LoVo (cell line): ENCODE measurements at regions not wholly inside any gene's neighbourhood (a gene's known extent, or its start where the extent isn't known, plus 50 kb on each side); places are given as distances from the start of the nearest gene placed in this dataset.

Source experiments
- DNase-seq: peaks from one replicate; pipeline ENCODE4 v3.0.0-alpha.2; 2016; ENCODE audit warnings: low spot score

DNA sequence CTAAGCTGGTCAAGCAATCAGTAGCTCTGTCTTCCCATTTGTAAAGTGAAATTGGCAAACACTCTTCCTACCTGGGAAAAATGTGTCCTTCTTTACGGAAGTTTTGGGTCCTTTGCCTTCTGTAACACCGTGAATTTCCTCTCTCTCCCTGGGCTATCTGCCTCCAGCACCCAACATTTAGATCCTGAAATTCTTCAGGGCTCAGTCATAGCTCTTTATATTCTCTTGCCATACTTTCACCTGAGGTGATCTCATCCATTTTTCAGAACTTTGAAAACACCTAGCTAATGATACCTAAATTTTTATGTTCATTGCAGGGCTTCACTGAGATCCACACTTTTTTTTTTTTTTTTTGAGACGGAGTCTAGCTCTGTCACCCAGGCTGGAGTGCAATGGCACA, 1042.2 kb downstream of the DIAPH3 start:
- no peak for DNase-seq

DNA sequence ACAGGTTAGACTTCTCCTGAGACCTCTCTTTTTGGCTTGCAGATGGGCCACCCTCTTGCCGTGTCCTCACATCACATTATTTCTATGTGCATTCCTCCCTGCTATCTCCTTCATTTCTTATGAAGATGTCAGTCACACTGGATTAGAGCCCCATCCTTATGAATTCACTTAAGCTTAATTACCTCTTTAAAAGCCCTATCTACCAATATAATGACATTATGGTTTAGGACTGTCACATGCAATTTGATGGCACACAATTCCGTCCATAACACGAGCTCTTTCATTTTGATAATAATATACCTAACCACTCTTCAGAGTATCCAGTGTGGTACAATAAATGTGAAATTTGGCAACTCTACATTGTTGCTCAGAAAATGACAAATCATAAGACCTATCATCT, 1037.3 kb downstream of the DIAPH3 start:
- no peak for DNase-seq

DNA sequence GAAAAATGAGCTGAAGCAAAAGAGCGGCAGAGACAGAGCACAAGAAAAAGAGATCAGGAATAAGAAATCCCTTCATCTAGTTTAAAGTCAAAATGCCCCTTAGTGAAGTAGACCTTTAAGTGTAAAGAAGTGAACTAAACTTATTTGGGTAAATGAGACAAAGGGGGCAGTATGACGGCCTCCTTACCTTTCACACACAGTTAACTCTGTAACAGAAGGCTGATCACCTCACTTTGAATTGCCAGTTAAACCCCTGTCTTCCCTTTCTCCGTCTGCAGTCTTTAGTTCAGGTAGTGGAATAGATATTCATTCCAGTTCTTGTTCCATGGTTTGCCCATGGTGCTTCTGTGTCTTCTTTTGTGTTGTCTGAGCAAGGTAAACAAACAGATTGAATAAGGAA, 1029.8 kb downstream of the DIAPH3 start:
- no peak for DNase-seq

DNA sequence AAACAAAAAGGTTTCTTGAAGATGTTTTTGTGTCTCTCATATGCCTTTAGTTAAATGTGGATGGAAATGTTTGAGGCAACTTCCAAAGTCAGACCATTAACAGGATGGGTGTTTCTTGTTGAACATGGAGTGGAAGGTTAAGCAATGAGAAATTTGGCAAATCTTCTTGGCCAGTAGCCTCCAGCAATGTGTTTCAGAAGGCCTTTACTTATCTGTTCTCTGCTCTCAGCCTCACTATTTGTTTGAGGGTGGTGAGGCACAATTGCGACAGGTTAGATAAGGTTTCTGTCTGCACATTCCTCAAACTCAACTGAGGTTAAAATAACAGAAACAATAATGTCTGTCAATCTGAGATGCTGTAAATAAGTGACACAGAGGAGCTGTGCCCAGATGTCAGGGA, 1019.0 kb downstream of the DIAPH3 start:
- DNase-seq = no peak

DNA sequence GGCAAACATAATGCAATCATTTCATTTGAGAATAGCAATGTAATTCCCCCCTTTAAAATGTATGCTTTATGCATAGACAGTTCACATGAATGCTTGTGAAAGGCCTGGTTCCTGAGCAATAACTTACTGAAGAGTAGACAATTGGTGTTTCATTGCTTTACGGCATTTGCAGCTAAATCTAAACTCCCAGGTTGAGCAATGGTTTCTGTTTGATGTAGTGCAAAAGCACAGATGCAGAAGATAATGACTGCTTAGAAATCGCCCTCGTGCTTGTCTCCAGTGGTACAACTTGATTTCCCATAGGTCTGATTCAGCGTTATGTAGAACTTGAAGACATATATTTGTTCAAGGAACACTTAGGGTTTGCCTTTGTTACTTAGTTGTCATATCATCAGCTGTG, 1018.3 kb downstream of the DIAPH3 start:
- DNase-seq = no peak

DNA sequence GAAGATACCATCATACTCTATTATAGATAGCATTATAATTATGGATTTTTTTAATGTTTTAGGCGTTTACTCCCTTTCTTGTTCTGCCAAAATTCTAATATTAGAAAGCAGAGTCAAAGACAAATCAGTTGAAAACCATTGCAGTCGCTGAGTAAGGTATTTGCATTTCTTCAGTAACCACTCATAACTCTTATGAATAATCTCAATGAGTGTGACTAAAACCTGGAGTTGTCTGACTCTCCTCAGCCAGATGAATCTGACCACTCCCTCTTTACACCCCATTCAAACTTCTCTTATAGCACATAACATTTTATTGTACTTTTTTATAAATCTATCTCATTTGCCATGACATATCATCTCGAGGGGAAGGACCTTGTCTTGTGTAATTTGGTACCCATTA, 1006.5 kb downstream of the DIAPH3 start:
- no peak for DNase-seq

GRCh38 chr13:59166174-59166573, 997.6 kb downstream of the DIAPH3 start:
- DNase-seq = no peak

DNA sequence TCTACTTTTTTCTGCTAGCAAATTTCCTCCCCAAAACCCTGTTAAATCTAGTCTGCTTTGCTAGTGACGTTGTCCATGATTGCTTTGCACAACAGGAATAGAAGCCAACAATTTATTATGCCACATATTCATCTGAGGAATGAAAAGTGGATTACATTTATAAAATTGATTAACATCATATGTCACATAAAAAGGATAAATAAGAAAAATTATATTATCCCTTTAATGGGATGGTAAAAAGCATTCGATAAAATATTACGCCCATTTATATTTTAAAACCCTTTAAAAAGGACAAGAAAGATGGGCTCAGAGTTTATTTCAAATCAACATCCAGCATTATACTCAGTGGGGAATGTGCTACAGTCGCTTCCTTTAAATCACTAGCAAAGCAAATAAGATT, 991.7 kb downstream of the DIAPH3 start:
- DNase-seq = no peak

- DNase-seq = no peak
These were observed 987.0 kb downstream of the DIAPH3 start for GRCh38 chr13:59176775-59177174.

- no peak for DNase-seq
These were observed 985.4 kb downstream of the DIAPH3 start for GRCh38 chr13:59178344-59178743.

- no peak for DNase-seq
These were observed 981.5 kb downstream of the DIAPH3 start for GRCh38 chr13:59182241-59182640.

GRCh38 chr13:59197397-59197796, 966.3 kb downstream of the DIAPH3 start:
- no peak for DNase-seq

GRCh38 chr13:59201841-59202240, 961.9 kb downstream of the DIAPH3 start:
- no peak for DNase-seq

- no peak for DNase-seq
These were observed 959.9 kb downstream of the DIAPH3 start for GRCh38 chr13:59203855-59204254.

DNA sequence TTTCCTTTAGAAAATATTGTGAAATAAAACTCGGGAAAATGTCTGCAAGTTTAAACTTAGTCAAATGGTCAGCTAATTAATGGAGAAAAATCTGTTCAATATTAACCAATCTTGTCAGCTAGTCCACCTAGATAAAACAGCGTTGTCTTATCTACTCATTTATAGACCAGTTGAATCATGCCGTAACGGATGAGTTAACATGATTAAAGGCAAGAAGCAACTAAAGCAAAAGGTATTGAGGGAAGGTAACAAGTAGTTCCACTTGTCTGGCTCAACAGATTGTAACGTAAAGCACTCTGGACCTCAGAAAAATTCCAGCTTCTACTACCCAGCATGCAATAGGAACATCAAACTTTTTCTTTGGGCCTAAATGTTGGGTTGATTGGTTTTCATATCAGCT, 958.2 kb downstream of the DIAPH3 start:
- DNase-seq = no peak

- DNase-seq = no peak
These were observed 955.1 kb downstream of the DIAPH3 start for GRCh38 chr13:59208405-59209195.

- DNase-seq = no peak
These were observed 953.2 kb downstream of the DIAPH3 start for GRCh38 chr13:59210543-59210942.

GRCh38 chr13:59211606-59212005, 952.1 kb downstream of the DIAPH3 start:
- DNase-seq = no peak

- DNase-seq = no peak
These were observed 934.3 kb downstream of the DIAPH3 start for GRCh38 chr13:59229401-59229800.

- no peak for DNase-seq
These were observed 933.9 kb downstream of the DIAPH3 start for GRCh38 chr13:59229861-59230260.

GRCh38 chr13:59230484-59231264, 933.1 kb downstream of the DIAPH3 start:
- no peak for DNase-seq

DNA sequence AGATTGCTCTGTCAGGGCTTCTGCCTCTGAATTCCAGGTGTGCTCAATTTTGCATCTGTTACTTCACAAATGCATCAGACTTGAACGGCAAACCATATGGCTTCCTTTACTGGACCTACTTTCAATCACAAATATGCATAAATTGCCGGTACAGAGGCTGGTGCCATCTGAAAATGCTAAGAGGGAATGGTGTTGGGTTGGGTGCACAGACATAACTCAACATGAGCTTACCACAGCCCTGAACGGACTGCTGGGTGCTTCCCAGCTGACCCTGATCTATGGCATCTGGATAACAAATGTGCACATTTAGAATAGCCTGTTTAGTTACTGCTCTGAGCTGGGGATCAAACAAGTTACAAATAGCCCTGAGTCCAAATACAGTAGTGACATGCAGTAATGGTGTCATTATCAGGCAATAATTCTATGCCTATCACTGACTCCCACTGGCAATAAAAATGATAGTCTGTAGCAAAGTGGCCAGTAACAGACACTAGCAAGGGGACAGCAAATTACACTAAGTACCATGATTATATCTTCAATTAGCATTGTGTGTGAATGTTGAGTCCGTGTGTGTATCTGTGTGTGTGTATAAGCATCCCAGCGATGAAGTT, 927.3 kb downstream of the DIAPH3 start:
- DNase-seq = no peak

GRCh38 chr13:59236944-59237343, 926.8 kb downstream of the DIAPH3 start:
- no peak for DNase-seq
